GM12878 (cell line): ENCODE measurements at regions not wholly inside any gene's neighbourhood (a gene's known extent, or its start where the extent isn't known, plus 50 kb on each side); places are given as distances from the start of the nearest gene placed in this dataset.

ENCODE experiments used
- ATAC-seq: fragments of 200-7000 bp; cut with Tn5 transposase; 3 replicates; pipeline ENCODE4 v1.9.1; 2020; ENCODE audit warnings: mild to moderate bottlenecking, moderate library complexity
- BruUV-seq: library from RNA; stranded (reverse); fragments of 400-500 nt; replicated peaks from 2 replicates; lab custom pipeline; 2021; lab: Mats Ljungman, UMichigan
- CTCF ChIA-PET: fragments of 300-600 bp; sonication (Branson Sonifier 250); formaldehyde crosslinking; extraction: SDS; loops from one replicate; lab custom pipeline; 2021; ENCODE audit warnings: inconsistent platforms; lab: Yijun Ruan, JAX
- POLR2A ChIA-PET: fragments of 350-600 bp; formaldehyde crosslinking; extraction: SDS; loops from one replicate; lab custom pipeline; 2021; ENCODE audit warnings: inconsistent platforms; lab: Charles Lee
- RAD21 ChIA-PET: fragments of 300-600 bp; sonication (Branson Sonifier 250); formaldehyde crosslinking; loops from one replicate; lab custom pipeline; 2023; ENCODE audit warnings: antibody characterized with exemption; ENCODE audit not compliant: unreplicated experiment; lab: Charles Lee
- SMC1A ChIA-PET: fragments of 300-600 bp; sonication (Branson Sonifier 250); formaldehyde crosslinking; loops from one replicate; lab custom pipeline; 2023; ENCODE audit not compliant: unreplicated experiment, uncharacterized antibody; lab: Charles Lee
- DNase-seq: peaks from one replicate; pipeline ENCODE4 v3.0.0-alpha.2; 2011; ENCODE audit warnings: low read depth, low spot score
- FAIRE-seq: peaks from 3 replicates; lab custom pipeline; 2011; peaks lifted over from hg19 to GRCh38; lab: Jason Lieb, UNC
- H2AFZ ChIP-seq: 2 replicates; pipeline ENCODE4 v1.6.0; 2011; ENCODE audit warnings: low read depth, low read length, control low read depth; ENCODE audit not compliant: control insufficient read depth
- H3K27ac ChIP-seq: 2 replicates; pipeline ENCODE4 v1.5.1; 2011; ENCODE audit warnings: control low read depth; ENCODE audit not compliant: control insufficient read depth, insufficient read depth
- H3K27me3 ChIP-seq, 2 experiments: replicated peaks in 1 of 2; 2 replicates each; pipeline versions ENCODE4 v1.6.0 to v1.6.1; 2011; ENCODE audit warnings: low read length in 1 of 2; ENCODE audit not compliant: control insufficient read depth in 2 of 2, insufficient read depth in 2 of 2
- H3K36me3 ChIP-seq, 2 experiments: 2 replicates each; pipeline ENCODE4 v1.5.1; 2011; ENCODE audit warnings: low read length in 1 of 2; ENCODE audit not compliant: control insufficient read depth in 2 of 2, insufficient read depth in 2 of 2
- H3K4me1 ChIP-seq: 2 replicates; pipeline ENCODE4 v1.6.1; 2011; ENCODE audit warnings: mild to moderate bottlenecking, low read length, moderate library complexity, mixed read lengths; ENCODE audit not compliant: control insufficient read depth, insufficient read depth
- H3K4me2 ChIP-seq: 2 replicates; pipeline ENCODE4 v1.6.0; 2011; ENCODE audit warnings: control low read depth; ENCODE audit not compliant: control insufficient read depth, insufficient read depth
- H3K4me3 ChIP-seq: fragments of 200-600 bp; sonication (generic); 2 replicates; pipeline ENCODE4 v1.5.1; 2016
- H3K79me2 ChIP-seq: 2 replicates; pipeline ENCODE4 v1.6.0; 2011; ENCODE audit warnings: low read length; ENCODE audit not compliant: control insufficient read depth, insufficient read depth
- H3K9ac ChIP-seq: 2 replicates; pipeline ENCODE4 v1.8.0; 2011; ENCODE audit warnings: low read length, control low read depth, mixed read lengths; ENCODE audit not compliant: control insufficient read depth, insufficient read depth
- H3K9me3 ChIP-seq: replicated peaks from 3 replicates; pipeline ENCODE4 v1.5.1; 2011; ENCODE audit warnings: mild to moderate bottlenecking, low read length; ENCODE audit not compliant: control insufficient read depth, insufficient read depth
- H4K20me1 ChIP-seq: 2 replicates; pipeline ENCODE4 v1.6.0; 2011; ENCODE audit not compliant: control insufficient read depth, insufficient read depth
- HDAC6 ChIP-seq: fragments of 200-600 bp; sonication (generic); IDR thresholded peaks from one replicate; pipeline ENCODE4 v1.8.0; 2017; ENCODE audit warnings: antibody characterized with exemption; ENCODE audit not compliant: unreplicated experiment
- HDGF ChIP-seq: fragments of 450-650 bp; IDR thresholded peaks from 2 replicates; pipeline ENCODE4 v1.6.1; 2016; ENCODE audit warnings: antibody characterized with exemption
- SMC3 ChIP-seq: IDR thresholded peaks from 2 replicates; pipeline ENCODE4 v1.6.1; 2011; ENCODE audit warnings: low read length, improper control_type of control experiment, borderline replicate concordance
- WGBS: methylation state at CpG from one replicate; pipeline ENCODE4 v1.1.6; 2016; ENCODE audit warnings: low lambda C conversion rate; ENCODE audit not compliant: insufficient replicate concordance, insufficient coverage; ENCODE audit errors: missing lambda C conversion rate; 5-methylcytosine and 5-hydroxymethylcytosine counted together
- in situ Hi-C: fragments of 300-500 bp; cut with MboI; formaldehyde crosslinking; loops from 9 replicates; pipeline ENCODE4 v1.14.3; 2018; ENCODE audit warnings: mixed read lengths
- intact Hi-C: fragments of 100-400 bp; cut with micrococcal nuclease; formaldehyde crosslinking; loops from one replicate; pipeline ENCODE4 v1.14.2; 2022; ENCODE audit not compliant: unreplicated experiment

GRCh38 chr6:145257704-145258103 is 477.6 kb downstream of the EPM2A start:
- ChIA-PET RAD21 (no interaction called here), CTCF (no interaction called here), SMC1A (no interaction called here), POLR2A (no interaction called here)
- intact Hi-C loops: no loop called here
- WGBS: 45% methylated on average over 1 of the region's 1 CpG
- no peak for ATAC-seq
- no peak for TF ChIP-seq SMC3
- no peak for FAIRE-seq
- H3K27me3 ChIP-seq: no peaks in the 10 kb centered on the region
- no peaks in the 10 kb centered on the region for H3K36me3 ChIP-seq
- in situ Hi-C loops: no loop called here
- no TSS peak for BruUV-seq
- H3K27ac ChIP-seq: no peak overlapping the region
- H3K4me3 ChIP-seq: no peak overlapping the region
- H3K9ac ChIP-seq: no peak overlapping the region
- H3K4me1 ChIP-seq: no peaks in the 10 kb centered on the region
- no peaks in the 10 kb centered on the region for H4K20me1 ChIP-seq
- H3K9me3 ChIP-seq: no peaks in the 10 kb centered on the region
- H3K4me2 ChIP-seq: no peak overlapping the region
- H3K79me2 ChIP-seq: no peaks in the 10 kb centered on the region
- no peak for DNase-seq
- no peak overlapping the region for H2AFZ ChIP-seq

GRCh38 chr6:145258122-145258521 is 477.2 kb downstream of the EPM2A start:
- RAD21 ChIA-PET: no interaction called here
- POLR2A ChIA-PET: interaction anchor here (0.6 kb wide), 1 partner anchor 12 kb away, joined by 5 read pairs; no protein-coding TSS in a partner anchor
- FAIRE-seq (no peak), ATAC-seq (no peak), DNase-seq (no peak)
- H3K27me3 ChIP-seq: no peaks in the 10 kb centered on the region
- SMC1A ChIA-PET: no interaction called here
- BruUV-seq: no TSS peak
- intact Hi-C loops: no loop called here
- no peak overlapping the region for H3K27ac ChIP-seq
- TF ChIP-seq HDAC6 (no peak), HDGF (no peak)
- H3K9me3 ChIP-seq: no peaks in the 10 kb centered on the region
- no peak overlapping the region for H3K9ac ChIP-seq
- H4K20me1 ChIP-seq: no peaks in the 10 kb centered on the region
- 43% methylated on average over 1 of the region's 1 CpG for WGBS
- no peaks in the 10 kb centered on the region for H3K36me3 ChIP-seq
- no peak overlapping the region for H2AFZ ChIP-seq
- no peaks in the 10 kb centered on the region for H3K79me2 ChIP-seq
- in situ Hi-C loops: no loop called here
- no peaks in the 10 kb centered on the region for H3K4me1 ChIP-seq
- no peak overlapping the region for H3K4me3 ChIP-seq
- CTCF ChIA-PET: no interaction called here
- no peak overlapping the region for H3K4me2 ChIP-seq
